WTC11 (cell line): ENCODE measurements at regions not wholly inside any gene's neighbourhood (a gene's known extent, or its start where the extent isn't known, plus 50 kb on each side); places are given as distances from the start of the nearest gene placed in this dataset.

Source experiments
- ATAC-seq: fragments of 200-7000 bp; cut with Tn5 transposase; 2 replicates; pipeline ENCODE4 v1.10.0; 2021; ENCODE audit warnings: mild to moderate bottlenecking, moderate library complexity
- CTCF ChIA-PET: fragments of 300-600 bp; sonication (Branson Sonifier 250); formaldehyde crosslinking; loops from one replicate; lab custom pipeline; 2021; ENCODE audit warnings: antibody characterized with exemption; lab: Charles Lee
- POLR2A ChIA-PET: fragments of 350-600 bp; sonication (Branson Sonifier 250); formaldehyde crosslinking; loops from one replicate; lab custom pipeline; 2021; ENCODE audit warnings: antibody characterized with exemption; lab: Charles Lee
- DNase-seq: peaks from one replicate; pipeline ENCODE4 v3.0.0; 2021; ENCODE audit warnings: low spot score
- H3K27ac Mint-ChIP-seq: 2 replicates; pipeline ENCODE4 v1.8.0; 2021; ENCODE audit warnings: mixed read lengths
- H3K27me3 Mint-ChIP-seq: 2 replicates; pipeline ENCODE4 v1.8.0; 2021; ENCODE audit warnings: low read depth, mild to moderate bottlenecking, moderate library complexity, mixed read lengths
- H3K36me3 Mint-ChIP-seq: 2 replicates; pipeline ENCODE4 v1.8.0; 2021; ENCODE audit warnings: mixed read lengths
- H3K4me1 Mint-ChIP-seq: 2 replicates; pipeline ENCODE4 v1.8.0; 2022; ENCODE audit warnings: mixed read lengths
- H3K4me3 Mint-ChIP-seq: 2 replicates; pipeline ENCODE4 v1.8.0; 2021; ENCODE audit warnings: mild to moderate bottlenecking, moderate library complexity, mixed read lengths
- H3K9me3 Mint-ChIP-seq: 2 replicates; pipeline ENCODE4 v1.8.0; 2021; ENCODE audit warnings: mixed read lengths
- CBFB ChIP-seq: sonication (generic); formaldehyde crosslinking; IDR thresholded peaks from 2 replicates; pipeline ENCODE4 v1.8.1; 2022; ENCODE audit warnings: mild to moderate bottlenecking, low read depth, missing genetic modification reagents
- FOXP1 ChIP-seq: sonication (generic); formaldehyde crosslinking; IDR thresholded peaks from 2 replicates; pipeline ENCODE4 v1.8.0; 2022; ENCODE audit warnings: missing genetic modification reagents, mild to moderate bottlenecking, moderate library complexity, borderline replicate concordance
- JUN ChIP-seq: sonication (generic); formaldehyde crosslinking; IDR thresholded peaks from 2 replicates; pipeline ENCODE4 v1.8.0; 2023; ENCODE audit warnings: mild to moderate bottlenecking, missing genetic modification reagents
- NFATC4 ChIP-seq: fragments of 250-450 bp; sonication (Bioruptor Pico); IDR thresholded peaks from 2 replicates; pipeline ENCODE4 v1.9.0; 2021; ENCODE audit warnings: mild to moderate bottlenecking
- TP53 ChIP-seq: sonication (generic); formaldehyde crosslinking; IDR thresholded peaks from 2 replicates; pipeline ENCODE4 v1.8.1; 2023; ENCODE audit warnings: mild to moderate bottlenecking, missing genetic modification reagents
- TF ChIP-seq, protein P1 (sequence below): sonication (generic); formaldehyde crosslinking; conservative IDR thresholded peaks from 2 replicates; pipeline ENCODE4 v1.8.1; 2023; ENCODE audit warnings: mild to moderate bottlenecking, low read depth, missing genetic modification reagents, moderate library complexity
- TF ChIP-seq, protein P2 (sequence below): sonication (generic); formaldehyde crosslinking; IDR thresholded peaks from 2 replicates; pipeline ENCODE4 v1.8.0; 2022; ENCODE audit warnings: missing genetic modification reagents
- TF ChIP-seq, protein P3 (sequence below): sonication (generic); formaldehyde crosslinking; IDR thresholded peaks from 2 replicates; pipeline ENCODE4 v1.8.0; 2023; ENCODE audit warnings: mild to moderate bottlenecking, missing genetic modification reagents
- TF ChIP-seq, protein P4 (sequence below): fragments of 250-450 bp; sonication (Bioruptor Pico); IDR thresholded peaks from 2 replicates; pipeline ENCODE4 v1.9.0; 2021; ENCODE audit warnings: moderate library complexity, mild to moderate bottlenecking, inconsistent platforms, borderline replicate concordance
- TF ChIP-seq, protein P5 (sequence below): fragments of 200-600 bp; IDR thresholded peaks from 2 replicates; pipeline ENCODE4 v1.8.0; 2022; ENCODE audit warnings: antibody characterized with exemption

DNA sequence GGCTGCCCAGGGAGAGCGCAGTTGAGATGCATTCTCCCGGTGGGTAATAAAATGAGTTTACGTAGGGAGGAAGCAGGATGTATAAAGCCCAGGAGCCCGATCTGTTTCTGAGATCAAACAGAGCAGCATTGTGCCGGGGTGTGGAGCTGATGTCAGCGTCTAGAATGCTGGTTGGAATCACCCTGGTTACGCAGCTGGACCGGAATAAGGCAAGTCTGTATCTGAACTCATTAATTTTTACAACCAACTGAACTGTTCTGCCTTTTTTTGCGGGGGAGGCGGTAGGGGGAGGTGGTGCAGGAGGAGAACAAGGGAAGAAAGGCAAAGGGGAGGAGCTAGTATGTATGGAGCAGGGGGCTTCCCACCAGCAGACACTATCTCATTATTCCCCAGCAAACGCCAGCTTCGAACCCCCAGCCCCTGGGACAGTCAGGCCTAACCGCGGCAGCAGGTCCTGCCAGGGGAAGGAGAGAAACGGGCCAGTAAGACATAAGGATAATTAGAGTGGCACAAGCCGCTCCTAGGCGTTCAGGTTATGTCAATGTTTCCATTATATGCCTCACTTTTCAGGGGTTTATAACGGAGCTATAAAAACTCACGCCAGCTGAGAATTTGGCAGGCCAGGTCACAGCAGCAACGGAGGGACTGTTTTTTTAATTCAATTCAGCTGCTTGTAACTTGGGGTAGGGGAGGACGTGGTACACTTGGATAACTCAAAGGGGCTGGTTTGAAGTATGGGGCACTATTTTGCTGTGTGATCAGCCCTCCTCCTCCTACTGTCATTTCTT lies 175.3 kb upstream of the HES1 start (continued):
- TF ChIP-seq, protein P1, sequence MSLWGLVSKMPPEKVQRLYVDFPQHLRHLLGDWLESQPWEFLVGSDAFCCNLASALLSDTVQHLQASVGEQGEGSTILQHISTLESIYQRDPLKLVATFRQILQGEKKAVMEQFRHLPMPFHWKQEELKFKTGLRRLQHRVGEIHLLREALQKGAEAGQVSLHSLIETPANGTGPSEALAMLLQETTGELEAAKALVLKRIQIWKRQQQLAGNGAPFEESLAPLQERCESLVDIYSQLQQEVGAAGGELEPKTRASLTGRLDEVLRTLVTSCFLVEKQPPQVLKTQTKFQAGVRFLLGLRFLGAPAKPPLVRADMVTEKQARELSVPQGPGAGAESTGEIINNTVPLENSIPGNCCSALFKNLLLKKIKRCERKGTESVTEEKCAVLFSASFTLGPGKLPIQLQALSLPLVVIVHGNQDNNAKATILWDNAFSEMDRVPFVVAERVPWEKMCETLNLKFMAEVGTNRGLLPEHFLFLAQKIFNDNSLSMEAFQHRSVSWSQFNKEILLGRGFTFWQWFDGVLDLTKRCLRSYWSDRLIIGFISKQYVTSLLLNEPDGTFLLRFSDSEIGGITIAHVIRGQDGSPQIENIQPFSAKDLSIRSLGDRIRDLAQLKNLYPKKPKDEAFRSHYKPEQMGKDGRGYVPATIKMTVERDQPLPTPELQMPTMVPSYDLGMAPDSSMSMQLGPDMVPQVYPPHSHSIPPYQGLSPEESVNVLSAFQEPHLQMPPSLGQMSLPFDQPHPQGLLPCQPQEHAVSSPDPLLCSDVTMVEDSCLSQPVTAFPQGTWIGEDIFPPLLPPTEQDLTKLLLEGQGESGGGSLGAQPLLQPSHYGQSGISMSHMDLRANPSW (CRISPR knock-in tag), result no peak
- TF ChIP-seq, protein P2, sequence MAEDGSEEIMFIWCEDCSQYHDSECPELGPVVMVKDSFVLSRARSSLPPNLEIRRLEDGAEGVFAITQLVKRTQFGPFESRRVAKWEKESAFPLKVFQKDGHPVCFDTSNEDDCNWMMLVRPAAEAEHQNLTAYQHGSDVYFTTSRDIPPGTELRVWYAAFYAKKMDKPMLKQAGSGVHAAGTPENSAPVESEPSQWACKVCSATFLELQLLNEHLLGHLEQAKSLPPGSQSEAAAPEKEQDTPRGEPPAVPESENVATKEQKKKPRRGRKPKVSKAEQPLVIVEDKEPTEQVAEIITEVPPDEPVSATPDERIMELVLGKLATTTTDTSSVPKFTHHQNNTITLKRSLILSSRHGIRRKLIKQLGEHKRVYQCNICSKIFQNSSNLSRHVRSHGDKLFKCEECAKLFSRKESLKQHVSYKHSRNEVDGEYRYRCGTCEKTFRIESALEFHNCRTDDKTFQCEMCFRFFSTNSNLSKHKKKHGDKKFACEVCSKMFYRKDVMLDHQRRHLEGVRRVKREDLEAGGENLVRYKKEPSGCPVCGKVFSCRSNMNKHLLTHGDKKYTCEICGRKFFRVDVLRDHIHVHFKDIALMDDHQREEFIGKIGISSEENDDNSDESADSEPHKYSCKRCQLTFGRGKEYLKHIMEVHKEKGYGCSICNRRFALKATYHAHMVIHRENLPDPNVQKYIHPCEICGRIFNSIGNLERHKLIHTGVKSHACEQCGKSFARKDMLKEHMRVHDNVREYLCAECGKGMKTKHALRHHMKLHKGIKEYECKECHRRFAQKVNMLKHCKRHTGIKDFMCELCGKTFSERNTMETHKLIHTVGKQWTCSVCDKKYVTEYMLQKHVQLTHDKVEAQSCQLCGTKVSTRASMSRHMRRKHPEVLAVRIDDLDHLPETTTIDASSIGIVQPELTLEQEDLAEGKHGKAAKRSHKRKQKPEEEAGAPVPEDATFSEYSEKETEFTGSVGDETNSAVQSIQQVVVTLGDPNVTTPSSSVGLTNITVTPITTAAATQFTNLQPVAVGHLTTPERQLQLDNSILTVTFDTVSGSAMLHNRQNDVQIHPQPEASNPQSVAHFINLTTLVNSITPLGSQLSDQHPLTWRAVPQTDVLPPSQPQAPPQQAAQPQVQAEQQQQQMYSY (CRISPR knock-in tag), result no peak
- TF ChIP-seq TP53 (CRISPR knock-in tag) (no peak), FOXP1 (CRISPR knock-in tag) (no peak), CBFB (no peak), NFATC4 (CRISPR knock-in tag) (no peak)
- TF ChIP-seq, protein P3, sequence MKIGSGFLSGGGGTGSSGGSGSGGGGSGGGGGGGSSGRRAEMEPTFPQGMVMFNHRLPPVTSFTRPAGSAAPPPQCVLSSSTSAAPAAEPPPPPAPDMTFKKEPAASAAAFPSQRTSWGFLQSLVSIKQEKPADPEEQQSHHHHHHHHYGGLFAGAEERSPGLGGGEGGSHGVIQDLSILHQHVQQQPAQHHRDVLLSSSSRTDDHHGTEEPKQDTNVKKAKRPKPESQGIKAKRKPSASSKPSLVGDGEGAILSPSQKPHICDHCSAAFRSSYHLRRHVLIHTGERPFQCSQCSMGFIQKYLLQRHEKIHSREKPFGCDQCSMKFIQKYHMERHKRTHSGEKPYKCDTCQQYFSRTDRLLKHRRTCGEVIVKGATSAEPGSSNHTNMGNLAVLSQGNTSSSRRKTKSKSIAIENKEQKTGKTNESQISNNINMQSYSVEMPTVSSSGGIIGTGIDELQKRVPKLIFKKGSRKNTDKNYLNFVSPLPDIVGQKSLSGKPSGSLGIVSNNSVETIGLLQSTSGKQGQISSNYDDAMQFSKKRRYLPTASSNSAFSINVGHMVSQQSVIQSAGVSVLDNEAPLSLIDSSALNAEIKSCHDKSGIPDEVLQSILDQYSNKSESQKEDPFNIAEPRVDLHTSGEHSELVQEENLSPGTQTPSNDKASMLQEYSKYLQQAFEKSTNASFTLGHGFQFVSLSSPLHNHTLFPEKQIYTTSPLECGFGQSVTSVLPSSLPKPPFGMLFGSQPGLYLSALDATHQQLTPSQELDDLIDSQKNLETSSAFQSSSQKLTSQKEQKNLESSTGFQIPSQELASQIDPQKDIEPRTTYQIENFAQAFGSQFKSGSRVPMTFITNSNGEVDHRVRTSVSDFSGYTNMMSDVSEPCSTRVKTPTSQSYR (CRISPR knock-in tag), result no peak
- TF ChIP-seq, protein P4, sequence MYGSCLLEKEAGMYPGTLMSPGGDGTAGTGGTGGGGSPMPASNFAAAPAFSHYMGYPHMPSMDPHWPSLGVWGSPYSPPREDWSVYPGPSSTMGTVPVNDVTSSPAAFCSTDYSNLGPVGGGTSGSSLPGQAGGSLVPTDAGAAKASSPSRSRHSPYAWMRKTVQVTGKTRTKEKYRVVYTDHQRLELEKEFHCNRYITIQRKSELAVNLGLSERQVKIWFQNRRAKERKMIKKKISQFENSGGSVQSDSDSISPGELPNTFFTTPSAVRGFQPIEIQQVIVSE, result no peak

DNA sequence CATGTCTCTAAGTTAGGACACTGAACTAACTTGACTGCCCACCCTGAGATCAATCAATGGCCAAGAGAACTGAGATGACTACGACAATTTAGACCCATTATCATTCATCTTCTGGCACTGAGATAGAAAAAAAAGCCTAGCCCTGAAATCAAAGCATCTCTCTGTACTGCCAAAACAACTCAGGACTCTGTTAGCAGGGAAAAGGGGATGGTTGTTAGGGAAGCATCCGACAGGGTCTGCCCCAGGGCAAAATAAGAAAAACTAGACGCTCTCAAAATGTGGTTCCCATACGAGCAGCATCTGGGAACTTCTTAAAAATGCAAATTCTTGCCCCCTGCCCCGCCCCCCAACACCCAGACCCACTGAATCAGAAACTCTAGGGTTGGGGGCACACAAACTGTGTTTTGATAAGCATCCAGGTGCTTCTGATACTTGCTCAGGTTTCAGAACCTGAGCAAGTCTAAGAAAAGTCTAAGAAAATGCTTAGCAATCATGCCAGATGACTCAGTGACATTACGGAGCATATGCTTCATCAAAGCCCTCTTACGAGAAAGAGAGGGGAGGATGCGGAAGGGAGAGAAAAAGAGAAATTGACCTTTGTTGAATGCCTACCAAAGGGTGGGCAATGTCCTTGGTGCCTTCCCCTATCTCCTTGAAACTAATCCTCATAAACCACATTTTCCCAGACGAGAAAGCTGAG lies 172.8 kb upstream of the HES1 start:
- H3K27me3 Mint-ChIP-seq, result peaks cover 91% of the 10 kb centered on the region
- DNase-seq (no peak), ATAC-seq (no peak; the same call in 1 of the 2 replicates)
- no peak overlapping the region for H3K4me3 Mint-ChIP-seq
- ChIA-PET CTCF (interaction anchor here (0.7 kb wide), 1 partner anchor 352 kb away, joined by 3 read pairs; no protein-coding TSS in a partner anchor), POLR2A (no interaction called here)
- H3K9me3 Mint-ChIP-seq, result no peaks in the 10 kb centered on the region
- no peak overlapping the region for H3K27ac Mint-ChIP-seq
- TF ChIP-seq JUN (CRISPR knock-in tag), result no peak
- TF ChIP-seq, protein P5, sequence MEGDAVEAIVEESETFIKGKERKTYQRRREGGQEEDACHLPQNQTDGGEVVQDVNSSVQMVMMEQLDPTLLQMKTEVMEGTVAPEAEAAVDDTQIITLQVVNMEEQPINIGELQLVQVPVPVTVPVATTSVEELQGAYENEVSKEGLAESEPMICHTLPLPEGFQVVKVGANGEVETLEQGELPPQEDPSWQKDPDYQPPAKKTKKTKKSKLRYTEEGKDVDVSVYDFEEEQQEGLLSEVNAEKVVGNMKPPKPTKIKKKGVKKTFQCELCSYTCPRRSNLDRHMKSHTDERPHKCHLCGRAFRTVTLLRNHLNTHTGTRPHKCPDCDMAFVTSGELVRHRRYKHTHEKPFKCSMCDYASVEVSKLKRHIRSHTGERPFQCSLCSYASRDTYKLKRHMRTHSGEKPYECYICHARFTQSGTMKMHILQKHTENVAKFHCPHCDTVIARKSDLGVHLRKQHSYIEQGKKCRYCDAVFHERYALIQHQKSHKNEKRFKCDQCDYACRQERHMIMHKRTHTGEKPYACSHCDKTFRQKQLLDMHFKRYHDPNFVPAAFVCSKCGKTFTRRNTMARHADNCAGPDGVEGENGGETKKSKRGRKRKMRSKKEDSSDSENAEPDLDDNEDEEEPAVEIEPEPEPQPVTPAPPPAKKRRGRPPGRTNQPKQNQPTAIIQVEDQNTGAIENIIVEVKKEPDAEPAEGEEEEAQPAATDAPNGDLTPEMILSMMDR, result no peak
- H3K4me1 Mint-ChIP-seq, result peaks cover 27% of the 10 kb centered on the region
- no peaks in the 10 kb centered on the region for H3K36me3 Mint-ChIP-seq
